HG03060 (cell line): ENCODE measurements at regions not wholly inside any gene's neighbourhood (a gene's known extent, or its start where the extent isn't known, plus 50 kb on each side); places are given as distances from the start of the nearest gene placed in this dataset.
"Not testable (repeated sequence)": the region's sequence is repeated elsewhere in the genome, so short reads cannot be mapped to it uniquely, and the experiment has no call there.

Source experiments
- ATAC-seq: cut with Tn5 transposase; IDR thresholded peaks from one replicate; pipeline ENCODE4 v1.9.1; 2021; ENCODE audit warnings: low read depth, moderate number of reproducible peaks; ENCODE audit not compliant: unreplicated experiment

DNA sequence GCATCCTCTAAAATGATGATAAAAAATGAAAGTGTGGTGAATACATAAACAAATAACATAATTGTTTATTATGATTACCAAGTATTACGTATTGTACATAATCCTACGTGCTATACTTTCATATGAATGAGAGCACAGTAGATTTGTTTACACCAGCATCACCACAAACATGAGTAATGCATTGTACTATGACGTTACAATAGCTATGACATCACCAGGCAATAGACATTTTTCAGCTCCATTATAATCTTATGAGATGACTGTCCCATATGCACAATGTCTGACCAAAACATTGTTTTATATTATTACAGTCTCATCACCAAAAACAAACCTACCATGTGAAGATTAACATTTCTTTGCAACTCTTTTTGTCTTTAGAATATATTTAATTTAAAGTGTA, 225.7 kb upstream of the TENT5A start:
- ATAC-seq: no peak

DNA sequence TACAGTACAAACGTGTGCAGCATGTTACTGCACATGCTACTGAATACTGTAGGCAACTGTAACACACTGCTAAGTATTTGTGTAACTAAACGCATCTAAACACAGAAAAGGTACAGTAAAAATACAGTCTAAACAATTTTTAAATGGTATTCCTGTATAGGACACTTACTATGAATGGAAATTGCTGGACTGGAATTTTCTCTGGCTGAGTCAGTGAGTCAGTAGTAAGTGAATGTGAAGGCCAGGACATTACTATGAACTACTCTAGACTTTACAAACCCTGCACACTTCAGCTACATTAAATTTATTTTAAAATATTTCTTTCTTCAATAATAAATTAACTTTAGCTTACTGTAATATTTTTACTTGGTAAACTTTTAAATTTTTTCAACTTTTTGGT, 225.0 kb upstream of the TENT5A start:
- no peak for ATAC-seq

- no peak for ATAC-seq
These were observed 217.3 kb upstream of the TENT5A start for GRCh38 chr6:81969814-81970213.

GRCh38 chr6:81969011-81969410, 216.5 kb upstream of the TENT5A start:
- no peak for ATAC-seq

DNA sequence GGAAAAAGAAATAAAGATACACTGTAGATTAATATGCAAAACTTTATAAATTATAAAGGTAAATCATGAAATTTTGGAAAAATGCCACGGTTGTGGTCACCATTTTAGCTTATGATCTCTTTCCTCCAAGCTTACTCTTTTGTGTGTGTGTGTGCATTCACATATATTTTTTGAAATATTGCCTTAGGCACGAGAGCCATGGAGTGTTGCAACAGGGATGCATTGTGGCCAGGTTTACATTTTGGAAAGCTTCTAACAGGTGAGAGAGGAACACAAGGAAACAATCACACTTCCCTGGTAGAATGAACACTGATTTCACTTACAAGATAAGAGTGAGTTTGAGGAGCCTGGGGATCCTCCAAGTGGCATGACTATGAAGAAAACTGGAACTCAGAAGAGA, 214.5 kb upstream of the TENT5A start:
- ATAC-seq: no peak

DNA sequence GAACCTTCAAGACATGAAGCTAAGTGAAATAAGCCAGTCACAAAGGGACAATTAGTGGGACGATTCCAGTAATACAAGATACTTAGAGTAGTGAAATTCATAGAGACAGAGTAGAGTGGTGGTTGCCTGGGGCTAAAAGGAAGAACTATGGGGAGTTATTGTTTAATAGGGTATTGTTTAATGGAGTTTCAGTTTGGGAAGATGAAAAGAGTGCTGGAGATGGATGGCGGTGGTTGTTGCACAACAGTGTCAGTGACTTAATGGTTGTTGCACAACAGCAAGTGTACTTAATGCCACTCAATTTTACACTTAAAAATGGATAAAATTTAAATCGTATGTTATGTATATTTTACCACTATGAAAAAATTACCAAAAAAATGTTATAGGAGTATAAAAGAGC, 209.7 kb upstream of the TENT5A start:
- no peak for ATAC-seq

- ATAC-seq: no peak
These were observed 198.4 kb upstream of the TENT5A start for GRCh38 chr6:81950877-81951276.

GRCh38 chr6:81948861-81949260, 196.4 kb upstream of the TENT5A start:
- ATAC-seq: no peak

DNA sequence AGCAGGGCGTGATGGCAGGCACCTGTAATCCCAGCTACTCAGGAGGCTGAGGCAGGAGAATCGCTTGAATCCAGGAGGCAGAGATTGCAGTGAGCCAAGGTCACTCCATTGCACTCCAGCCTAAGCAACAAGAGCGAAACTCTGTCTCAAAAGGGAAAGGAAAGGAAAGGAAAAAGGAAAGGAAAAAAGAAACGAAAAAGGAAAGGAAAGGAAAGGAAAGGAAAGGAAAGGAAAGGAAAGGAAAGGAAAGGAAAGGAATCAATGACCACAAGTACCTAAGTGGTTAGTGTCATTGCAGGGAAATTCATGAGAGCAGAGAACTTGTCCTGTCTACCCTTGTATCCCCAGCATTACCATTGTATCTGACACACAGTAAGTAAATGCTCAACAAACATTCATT, 195.7 kb upstream of the TENT5A start:
- not testable (repeated sequence) for ATAC-seq

GRCh38 chr6:81944661-81945060, 192.2 kb upstream of the TENT5A start:
- no peak for ATAC-seq

DNA sequence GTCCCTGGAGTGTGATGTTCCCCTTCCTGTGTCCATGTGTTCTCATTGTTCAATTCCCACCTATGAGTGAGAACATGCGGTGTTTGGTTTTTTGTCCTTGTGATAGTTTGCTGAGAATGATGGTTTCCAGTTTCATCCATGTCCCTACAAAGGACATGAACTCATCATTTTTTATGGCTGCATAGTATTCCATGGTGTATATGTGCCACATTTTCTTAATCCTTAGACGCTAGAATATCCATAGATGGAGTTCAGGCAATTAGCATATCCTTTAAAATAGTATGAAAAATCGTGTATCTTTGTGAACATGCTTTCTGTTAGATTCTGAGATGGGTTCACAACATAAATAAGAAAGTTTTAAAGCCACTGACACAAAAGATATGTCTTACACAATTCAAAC, 190.4 kb upstream of the TENT5A start:
- ATAC-seq: not testable (repeated sequence)

DNA sequence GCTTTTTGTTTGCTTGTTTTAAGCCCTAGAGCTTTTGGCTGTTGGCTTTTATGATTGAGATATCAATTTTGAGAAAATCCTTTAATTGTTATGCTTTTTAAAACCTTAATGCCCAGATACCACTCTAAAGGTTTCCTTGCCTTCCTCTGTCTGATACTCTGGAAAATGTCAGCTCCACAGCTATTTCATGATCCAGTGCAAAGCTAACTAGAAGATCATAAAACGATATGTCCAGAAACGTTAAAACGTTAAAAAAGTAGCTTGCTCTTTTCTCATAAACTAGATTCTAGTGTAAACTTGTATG, 189.5 kb upstream of the TENT5A start:
- ATAC-seq: no peak

DNA sequence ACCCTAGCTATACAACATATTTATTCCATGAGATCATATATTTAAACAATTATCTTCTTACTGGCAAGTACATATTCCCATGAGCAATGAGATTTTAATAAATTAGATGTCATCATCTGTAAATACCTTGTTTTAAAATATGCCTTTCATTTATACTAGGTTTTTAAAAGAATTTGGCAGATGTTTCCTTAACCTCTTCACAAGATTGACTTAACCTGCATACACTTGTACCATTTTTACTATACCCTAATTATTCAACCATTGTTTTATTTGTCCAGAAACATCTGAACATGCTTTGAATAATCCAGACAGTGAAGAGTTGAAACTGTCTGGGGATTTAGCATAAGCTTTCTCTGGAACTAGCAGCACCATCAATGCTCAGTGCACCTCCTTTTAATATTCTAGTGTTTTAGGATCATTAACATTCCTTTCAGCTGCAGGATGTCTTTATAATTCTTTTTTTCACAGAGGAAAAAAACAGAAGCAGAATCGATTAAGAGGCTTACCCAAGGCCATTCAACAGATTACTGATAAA, 188.0 kb upstream of the TENT5A start:
- ATAC-seq: no peak

GRCh38 chr6:81939766-81940165, 187.3 kb upstream of the TENT5A start:
- ATAC-seq: no peak

DNA sequence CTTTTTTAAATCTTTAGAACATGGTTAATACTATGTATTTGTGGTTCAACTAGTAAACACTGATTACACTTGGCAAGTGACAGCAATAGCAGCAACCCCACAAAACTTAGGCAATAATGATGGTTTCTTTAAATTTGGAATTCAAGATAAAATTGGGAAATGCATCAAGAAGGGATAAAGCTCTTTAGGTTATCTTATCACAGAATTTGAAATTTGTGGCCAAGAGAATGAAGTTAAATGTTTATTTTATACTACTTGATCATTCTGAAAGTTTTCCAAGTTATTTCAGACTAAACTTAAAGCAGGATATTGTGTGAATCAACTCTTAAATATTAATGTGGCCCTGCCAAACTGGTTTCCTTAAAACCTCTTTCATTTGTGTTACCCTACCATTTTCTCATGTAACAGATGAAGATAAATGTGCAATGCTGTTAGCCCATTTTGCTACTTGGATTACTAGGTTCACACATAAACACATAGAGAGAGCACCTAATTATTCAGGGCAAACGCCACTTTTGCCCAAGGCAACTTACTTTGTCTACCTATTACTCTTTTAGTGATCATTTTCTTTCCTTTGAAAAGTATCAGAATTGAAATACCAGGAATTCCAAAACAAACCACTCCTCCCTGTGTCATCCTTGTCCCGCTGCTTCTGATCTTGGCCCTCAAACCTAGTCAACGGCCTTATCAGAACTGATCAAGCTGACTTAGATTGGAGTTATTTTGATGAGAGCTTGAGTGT, 186.7 kb upstream of the TENT5A start:
- ATAC-seq: no peak

DNA sequence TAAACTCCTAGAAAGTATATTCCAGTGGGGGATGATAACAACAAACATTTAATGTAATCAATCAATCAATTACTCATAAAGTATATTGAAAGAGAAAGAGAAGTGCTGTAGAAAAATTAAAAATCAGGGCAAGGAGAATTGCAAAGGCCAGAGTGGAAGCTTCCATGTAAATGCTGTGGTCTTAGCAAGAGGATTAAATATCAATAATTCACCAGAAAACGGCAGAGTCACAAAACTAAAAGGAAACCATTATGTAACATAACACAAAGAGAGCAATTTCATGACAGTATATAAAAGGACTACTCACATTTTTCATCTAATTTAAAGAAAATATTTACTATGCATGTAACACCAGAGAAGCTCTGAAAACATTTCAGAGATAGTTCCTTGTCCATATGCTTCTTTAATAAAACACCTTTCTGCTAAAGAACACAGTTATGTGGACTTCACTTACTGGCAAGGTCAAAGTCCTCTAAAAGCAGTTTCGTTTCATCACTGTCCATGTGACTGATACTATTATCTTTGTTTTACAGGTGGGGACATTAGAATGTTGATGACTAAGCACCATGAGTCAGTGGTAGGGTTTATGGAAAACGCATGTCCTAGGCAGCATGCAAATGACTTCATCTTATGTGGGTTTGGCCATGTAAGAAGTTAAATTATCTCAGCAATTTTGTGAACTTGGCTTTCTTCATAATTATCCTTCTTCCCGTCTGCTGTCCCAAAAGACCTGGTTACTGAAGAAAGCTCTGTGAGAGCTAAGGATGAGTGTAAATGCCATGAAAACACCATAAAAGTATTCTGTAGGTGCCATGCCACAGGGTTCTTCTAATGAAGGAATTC, 185.8 kb upstream of the TENT5A start:
- peak; percentile 86 for ATAC-seq

- no peak for ATAC-seq
These were observed 184.9 kb upstream of the TENT5A start for GRCh38 chr6:81937296-81937937.

- no peak for ATAC-seq
These were observed 182.5 kb upstream of the TENT5A start for GRCh38 chr6:81934936-81935335.

DNA sequence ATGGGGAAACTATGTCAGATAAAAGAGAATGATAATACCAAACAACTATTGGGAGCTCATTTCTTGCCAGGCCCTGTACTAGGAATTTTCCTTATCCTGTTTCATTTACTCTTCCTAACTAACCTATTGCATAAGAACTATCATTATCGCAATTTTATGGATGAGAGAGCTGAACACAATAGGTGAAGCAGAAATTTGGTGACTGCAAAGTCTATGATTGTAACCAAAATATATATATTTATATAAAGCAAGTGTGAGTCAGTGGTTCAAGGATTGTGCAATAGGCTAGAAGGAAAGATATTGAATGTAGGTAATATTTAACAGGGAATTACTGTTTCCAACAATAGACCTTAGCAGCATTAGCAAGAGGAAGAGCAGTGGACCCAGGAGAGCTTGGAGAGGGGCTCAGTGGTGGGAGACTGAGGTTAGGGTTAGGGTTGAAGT, 181.1 kb upstream of the TENT5A start:
- ATAC-seq: no peak

GRCh38 chr6:81933089-81933488, 180.6 kb upstream of the TENT5A start:
- no peak for ATAC-seq

GRCh38 chr6:81932448-81932847, 180.0 kb upstream of the TENT5A start:
- not testable (repeated sequence) for ATAC-seq
